ENCODE measurements at regions not wholly inside any gene's neighbourhood (a gene's known extent, or its start where the extent isn't known, plus 50 kb on each side); places are given as distances from the start of the nearest gene placed in this dataset.

- intact Hi-C loops (cut with DNase I), result no loop called here
- H3K36me3 ChIP-seq, result no peaks in the 10 kb centered on the region
- no peaks in the 10 kb centered on the region for H3K4me1 ChIP-seq
- H3K9me3 ChIP-seq, result no peaks in the 10 kb centered on the region
- H3K27me3 ChIP-seq, result no peaks in the 10 kb centered on the region
- DNase-seq (ENCODE audit: extremely low spot score in 2 of 2), result no peak
- H3K27ac ChIP-seq, result no peak overlapping the region
- H3K4me3 ChIP-seq, result no peak overlapping the region
- TF ChIP-seq POLR2AphosphoS5 (IDR thresholded peaks at IDR 0.05; ENCODE audit: insufficient read depth in 1 of 2, low read depth in 1 of 2), result no peak
- TF ChIP-seq POLR2A (IDR thresholded peaks at IDR 0.05), result no peak
- TF ChIP-seq, protein P1, sequence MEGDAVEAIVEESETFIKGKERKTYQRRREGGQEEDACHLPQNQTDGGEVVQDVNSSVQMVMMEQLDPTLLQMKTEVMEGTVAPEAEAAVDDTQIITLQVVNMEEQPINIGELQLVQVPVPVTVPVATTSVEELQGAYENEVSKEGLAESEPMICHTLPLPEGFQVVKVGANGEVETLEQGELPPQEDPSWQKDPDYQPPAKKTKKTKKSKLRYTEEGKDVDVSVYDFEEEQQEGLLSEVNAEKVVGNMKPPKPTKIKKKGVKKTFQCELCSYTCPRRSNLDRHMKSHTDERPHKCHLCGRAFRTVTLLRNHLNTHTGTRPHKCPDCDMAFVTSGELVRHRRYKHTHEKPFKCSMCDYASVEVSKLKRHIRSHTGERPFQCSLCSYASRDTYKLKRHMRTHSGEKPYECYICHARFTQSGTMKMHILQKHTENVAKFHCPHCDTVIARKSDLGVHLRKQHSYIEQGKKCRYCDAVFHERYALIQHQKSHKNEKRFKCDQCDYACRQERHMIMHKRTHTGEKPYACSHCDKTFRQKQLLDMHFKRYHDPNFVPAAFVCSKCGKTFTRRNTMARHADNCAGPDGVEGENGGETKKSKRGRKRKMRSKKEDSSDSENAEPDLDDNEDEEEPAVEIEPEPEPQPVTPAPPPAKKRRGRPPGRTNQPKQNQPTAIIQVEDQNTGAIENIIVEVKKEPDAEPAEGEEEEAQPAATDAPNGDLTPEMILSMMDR (IDR thresholded peaks at IDR 0.05), result no peak
These were observed 257.4 kb downstream of the PLOD2 start for GRCh38 chr3:145903472-145904013.

- no peaks in the 10 kb centered on the region for H3K4me1 ChIP-seq
- TF ChIP-seq POLR2AphosphoS5 (IDR thresholded peaks at IDR 0.05; ENCODE audit: insufficient read depth in 1 of 2, low read depth in 1 of 2) (no peak), POLR2A (IDR thresholded peaks at IDR 0.05) (no peak)
- TF ChIP-seq, protein P1 (IDR thresholded peaks at IDR 0.05), result no peak
- no peaks in the 10 kb centered on the region for H3K27me3 ChIP-seq
- H3K36me3 ChIP-seq, result no peaks in the 10 kb centered on the region
- no peak overlapping the region for H3K4me3 ChIP-seq
- no peaks in the 10 kb centered on the region for H3K9me3 ChIP-seq
- intact Hi-C loops (cut with DNase I), result no loop called here
- no peak overlapping the region for H3K27ac ChIP-seq
- DNase-seq (ENCODE audit: extremely low spot score in 2 of 2), result no peak
These were observed 256.8 kb downstream of the PLOD2 start for GRCh38 chr3:145904138-145904537.

DNA sequence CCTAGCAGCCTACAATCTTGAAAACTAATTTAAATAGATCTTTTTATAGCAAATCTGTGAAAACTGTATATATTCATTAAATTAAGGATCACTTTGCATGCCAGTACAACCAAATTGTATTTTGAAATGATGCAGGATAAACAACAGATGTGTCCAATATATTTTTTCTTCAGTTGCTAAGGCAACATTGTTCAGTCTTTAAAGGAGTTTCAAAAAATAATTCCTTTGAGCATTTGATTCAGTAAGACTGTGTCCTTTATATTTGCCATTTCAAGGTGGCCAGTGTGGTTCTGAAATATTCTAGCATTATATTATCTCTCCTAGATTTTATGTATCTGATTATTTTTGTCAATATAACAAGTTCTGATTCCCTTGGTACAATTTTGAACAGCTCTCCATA is 254.7 kb downstream of the PLOD2 start:
- no peak overlapping the region for H3K4me3 ChIP-seq
- intact Hi-C loops (cut with DNase I), result no loop called here
- H3K9me3 ChIP-seq, result no peaks in the 10 kb centered on the region
- H3K36me3 ChIP-seq, result no peaks in the 10 kb centered on the region
- H3K27me3 ChIP-seq, result no peaks in the 10 kb centered on the region
- no peak for DNase-seq (ENCODE audit: extremely low spot score in 2 of 2)
- TF ChIP-seq POLR2AphosphoS5 (IDR thresholded peaks at IDR 0.05; ENCODE audit: insufficient read depth in 1 of 2, low read depth in 1 of 2) (no peak), POLR2A (IDR thresholded peaks at IDR 0.05) (no peak)
- TF ChIP-seq, protein P1 (IDR thresholded peaks at IDR 0.05), result no peak
- no peaks in the 10 kb centered on the region for H3K4me1 ChIP-seq
- no peak overlapping the region for H3K27ac ChIP-seq

GRCh38 chr3:145906755-145907154 is 254.2 kb downstream of the PLOD2 start:
- no peak for DNase-seq (ENCODE audit: extremely low spot score in 2 of 2)
- intact Hi-C loops (cut with DNase I), result no loop called here
- no peak for TF ChIP-seq POLR2AphosphoS5 (IDR thresholded peaks at IDR 0.05; ENCODE audit: insufficient read depth in 1 of 2, low read depth in 1 of 2)
- no peak for TF ChIP-seq POLR2A (IDR thresholded peaks at IDR 0.05)
- TF ChIP-seq, protein P1 (IDR thresholded peaks at IDR 0.05), result no peak
- no peaks in the 10 kb centered on the region for H3K9me3 ChIP-seq
- H3K27me3 ChIP-seq, result no peaks in the 10 kb centered on the region
- no peaks in the 10 kb centered on the region for H3K36me3 ChIP-seq
- H3K4me1 ChIP-seq, result no peaks in the 10 kb centered on the region
- H3K4me3 ChIP-seq, result no peak overlapping the region
- no peak overlapping the region for H3K27ac ChIP-seq

DNA sequence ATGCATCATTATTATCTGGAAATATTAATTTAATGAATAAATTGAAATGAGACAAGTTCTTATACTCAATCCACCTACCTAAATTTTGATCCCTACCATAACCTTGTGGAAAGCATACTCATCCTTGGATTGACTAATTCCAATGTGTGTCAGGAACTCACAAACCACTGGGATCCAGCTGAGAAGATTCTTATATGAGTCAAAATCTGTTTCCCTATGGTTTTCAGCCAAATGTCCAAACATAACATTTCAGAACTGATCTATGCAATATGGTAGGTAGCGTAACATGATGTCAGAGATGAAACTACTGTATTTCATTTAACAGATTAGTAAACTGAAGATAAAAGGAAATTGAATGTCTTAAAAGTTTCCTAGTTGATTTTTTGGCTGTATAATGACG is 250.0 kb downstream of the PLOD2 start:
- TF ChIP-seq, protein P1 (IDR thresholded peaks at IDR 0.05), result no peak
- TF ChIP-seq POLR2AphosphoS5 (IDR thresholded peaks at IDR 0.05; ENCODE audit: insufficient read depth in 1 of 2, low read depth in 1 of 2) (no peak), POLR2A (IDR thresholded peaks at IDR 0.05) (no peak)
- Histone ChIP-seq H3K27ac (no peak overlapping the region), H3K9me3 (no peaks in the 10 kb centered on the region), H3K36me3 (no peaks in the 10 kb centered on the region), H3K27me3 (no peaks in the 10 kb centered on the region), H3K4me1 (no peaks in the 10 kb centered on the region), H3K4me3 (no peak overlapping the region)
- intact Hi-C loops (cut with DNase I), result no loop called here
- DNase-seq (ENCODE audit: extremely low spot score in 2 of 2), result no peak
